A549 (cell line): ENCODE measurements at regions not wholly inside any gene's neighbourhood (a gene's known extent, or its start where the extent isn't known, plus 50 kb on each side); places are given as distances from the start of the nearest gene placed in this dataset.

Experiments
- ATAC-seq, 2 experiments: fragments of 200-7000 bp in 1 of 2; fragments of >200 bp in 1 of 2; cut with Nextera tagmentation in 1 of 2; cut with Tn5 transposase in 1 of 2; 3 replicates each; pipeline versions ENCODE4 v1.8.0 to v1.9.1; 2018 to 2020; ENCODE audit warnings: mild to moderate bottlenecking in 1 of 2, moderate library complexity in 1 of 2
- CTCF ChIA-PET: fragments of 300-600 bp; sonication (Branson Sonifier 250); formaldehyde crosslinking; extraction: SDS; loops from one replicate; lab custom pipeline; 2021; ENCODE audit warnings: antibody characterized with exemption, inconsistent platforms; lab: Yijun Ruan, JAX
- POLR2A ChIA-PET: fragments of 350-600 bp; formaldehyde crosslinking; extraction: SDS; loops from one replicate; lab custom pipeline; 2021; ENCODE audit warnings: antibody characterized with exemption, inconsistent platforms; lab: Yijun Ruan, JAX
- DNase-seq, 2 experiments: peaks; one replicate each; pipeline versions ENCODE4 v3.0.0 to v3.0.0-alpha.2; 2011 to 2016; ENCODE audit warnings: low read depth in 1 of 2, low spot score in 1 of 2
- FAIRE-seq: peaks from 2 replicates; lab custom pipeline; 2011; peaks lifted over from hg19 to GRCh38; lab: Jason Lieb, UNC
- H3K27ac ChIP-seq, 2 experiments: fragments of >200 bp; sonication (Bioruptor Twin); formaldehyde crosslinking; 3 replicates each; pipeline ENCODE4 v1.5.1; 2016 to 2017
- H3K4me1 ChIP-seq: fragments of >200 bp; sonication (Bioruptor Twin); formaldehyde crosslinking; 3 replicates; pipeline ENCODE4 v1.6.1; 2016
- H3K4me2 ChIP-seq: fragments of >200 bp; sonication (Bioruptor Twin); formaldehyde crosslinking; 3 replicates; pipeline ENCODE4 v1.6.1; 2016
- H3K4me3 ChIP-seq: fragments of >200 bp; sonication (Bioruptor Twin); formaldehyde crosslinking; 3 replicates; pipeline ENCODE4 v1.5.1; 2016
- H3K9me3 ChIP-seq: fragments of >200 bp; sonication (Bioruptor Twin); formaldehyde crosslinking; 3 replicates; pipeline ENCODE4 v1.6.1; 2016
- CBX2 ChIP-seq: fragments of 200-600 bp; sonication (generic); IDR thresholded peaks from 2 replicates; pipeline ENCODE4 v1.6.1; 2016; ENCODE audit warnings: low read depth, mild to moderate bottlenecking, borderline replicate concordance
- CEBPB ChIP-seq, 2 experiments: fragments of >200 bp in 1 of 2; sonication (Bioruptor Twin) in 1 of 2; formaldehyde crosslinking in 1 of 2; IDR thresholded peaks; 2 replicates each; pipeline ENCODE4 v1.6.1; 2012 to 2016
- CHD4 ChIP-seq: fragments of 200-600 bp; sonication (generic); IDR thresholded peaks from 2 replicates; pipeline ENCODE4 v1.6.1; 2016; ENCODE audit warnings: antibody characterized with exemption, mild to moderate bottlenecking, borderline replicate concordance
- FOSB ChIP-seq: fragments of 250-450 bp; sonication (Bioruptor Pico); IDR thresholded peaks from 2 replicates; pipeline ENCODE4 v1.5.0; 2020; ENCODE audit warnings: mild to moderate bottlenecking, moderate library complexity
- FOXS1 ChIP-seq: fragments of 250-450 bp; sonication (Bioruptor Pico); IDR thresholded peaks from 2 replicates; pipeline ENCODE4 v1.5.0; 2020; ENCODE audit warnings: mild to moderate bottlenecking, moderate library complexity
- GATA3 ChIP-seq: IDR thresholded peaks from 2 replicates; pipeline ENCODE4 v1.6.1; 2012; ENCODE audit warnings: borderline replicate concordance
- HDAC2 ChIP-seq: fragments of 200-600 bp; sonication (generic); IDR thresholded peaks from 2 replicates; pipeline ENCODE4 v1.6.1; 2016
- HOXB5 ChIP-seq: fragments of 250-450 bp; sonication (Bioruptor Pico); IDR thresholded peaks from 2 replicates; pipeline ENCODE4 v1.5.0; 2020; ENCODE audit warnings: mild to moderate bottlenecking, moderate library complexity
- NPAS2 ChIP-seq: fragments of 250-450 bp; sonication (Bioruptor Pico); IDR thresholded peaks from 2 replicates; pipeline ENCODE4 v1.8.0; 2022; ENCODE audit warnings: mild to moderate bottlenecking, moderate library complexity, borderline replicate concordance
- POLR2A ChIP-seq: IDR thresholded peaks from 2 replicates; pipeline ENCODE4 v1.6.1; 2012; ENCODE audit warnings: mild to moderate bottlenecking, low read length
- RAD21 ChIP-seq, 2 experiments: fragments of >200 bp in 1 of 2; sonication (Bioruptor Twin) in 1 of 2; formaldehyde crosslinking in 1 of 2; IDR thresholded peaks in 1 of 2; conservative IDR thresholded peaks in 1 of 2; 2 replicates in 1 of 2; 3 replicates in 1 of 2; pipeline ENCODE4 v1.6.1; 2012 to 2018; ENCODE audit warnings: inconsistent platforms in 1 of 2
- RARB ChIP-seq: fragments of 250-450 bp; sonication (Bioruptor Pico); IDR thresholded peaks from 2 replicates; pipeline ENCODE4 v1.8.0; 2021; ENCODE audit warnings: mild to moderate bottlenecking, moderate library complexity
- RFX5 ChIP-seq: fragments of 450-650 bp; IDR thresholded peaks from 2 replicates; pipeline ENCODE4 v1.7.1; 2014; ENCODE audit warnings: antibody characterized with exemption, mild to moderate bottlenecking, moderate library complexity
- SREBF2 ChIP-seq: fragments of 450-650 bp; IDR thresholded peaks from 2 replicates; pipeline ENCODE4 v1.6.1; 2014; ENCODE audit warnings: mild to moderate bottlenecking, moderate library complexity
- TFCP2L1 ChIP-seq: fragments of 250-450 bp; sonication (Bioruptor Pico); IDR thresholded peaks from 2 replicates; pipeline ENCODE4 v1.5.0; 2021; ENCODE audit warnings: mild to moderate bottlenecking
- TP53 ChIP-seq: fragments of 250-450 bp; sonication (Bioruptor Pico); IDR thresholded peaks from 2 replicates; pipeline ENCODE4 v1.5.0; 2021; ENCODE audit warnings: mild to moderate bottlenecking, moderate library complexity
- ZC3H11A ChIP-seq: fragments of 450-650 bp; IDR thresholded peaks from 2 replicates; pipeline ENCODE4 v1.6.1; 2014; ENCODE audit warnings: antibody characterized with exemption, mild to moderate bottlenecking
- ZFP36 ChIP-seq: fragments of 450-650 bp; IDR thresholded peaks from 2 replicates; pipeline ENCODE4 v1.6.1; 2014; ENCODE audit warnings: borderline replicate concordance; ENCODE audit not compliant: partially characterized antibody
- ZSCAN20 ChIP-seq: fragments of 250-450 bp; sonication (Bioruptor Pico); IDR thresholded peaks from 2 replicates; pipeline ENCODE4 v1.8.0; 2022; ENCODE audit warnings: mild to moderate bottlenecking, moderate library complexity
- WGBS: methylation state at CpG from one replicate; pipeline ENCODE4 v1.1.6; 2017; ENCODE audit errors: missing lambda C conversion rate; 5-methylcytosine and 5-hydroxymethylcytosine counted together
- TF ChIP-seq, protein P1 (sequence below): fragments of >200 bp; sonication (Bioruptor Twin); formaldehyde crosslinking; IDR thresholded peaks from 2 replicates; pipeline ENCODE4 v1.6.1; 2016
- TF ChIP-seq, protein P2 (sequence below): fragments of >200 bp; sonication (Bioruptor Twin); formaldehyde crosslinking; IDR thresholded peaks from 3 replicates; pipeline ENCODE4 v1.6.1; 2016
- TF ChIP-seq, protein P3 (sequence below): fragments of 200-600 bp; sonication (generic); IDR thresholded peaks from 2 replicates; pipeline ENCODE4 v1.6.1; 2016; ENCODE audit warnings: antibody characterized with exemption, mild to moderate bottlenecking, moderate library complexity
- TF ChIP-seq, protein P4 (sequence below): fragments of 150-350 bp; IDR thresholded peaks from 2 replicates; pipeline ENCODE4 v1.6.1; 2014; ENCODE audit warnings: low read depth, mild to moderate bottlenecking, low read length
- TF ChIP-seq, protein P5 (sequence below): IDR thresholded peaks from 2 replicates; pipeline ENCODE4 v1.6.1; 2012; ENCODE audit warnings: low read depth, borderline replicate concordance

DNA sequence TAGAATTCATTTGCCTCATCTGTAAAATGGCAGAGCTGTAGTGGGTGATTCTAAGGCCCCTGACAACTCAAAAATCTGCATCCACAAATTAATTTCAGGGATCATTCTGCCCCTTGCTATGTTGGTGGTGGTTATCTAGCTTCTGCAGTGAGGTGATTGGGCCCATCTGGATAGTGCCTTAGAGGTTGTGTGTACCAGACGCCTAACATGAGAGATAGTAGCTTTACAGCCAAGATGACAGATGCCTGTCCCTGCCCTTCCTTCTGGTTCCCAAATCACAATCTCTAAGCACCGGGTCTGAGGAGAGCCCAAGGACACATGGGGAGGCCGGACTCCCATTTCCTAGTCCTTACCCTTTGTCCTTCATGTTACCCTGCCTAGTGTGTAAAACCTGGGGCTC is 51.1 kb upstream of the TNP1 start:
- no peak overlapping the region for H3K27ac ChIP-seq
- no peaks in the 10 kb centered on the region for H3K4me1 ChIP-seq
- H3K4me3 ChIP-seq: no peak overlapping the region
- CTCF ChIA-PET: no interaction called here
- POLR2A ChIA-PET: no interaction called here
- no peak for FAIRE-seq
- DNase-seq: no peak
- WGBS: 55% methylated on average over 3 of the region's 3 CpGs
- TF ChIP-seq ZFP36 (no peak), CHD4 (no peak), CEBPB (IDR thresholded peaks at IDR 0.05) (no peak), RFX5 (no peak), GATA3 (no peak), TP53 (CRISPR knock-in tag) (no peak), SREBF2 (no peak), CBX2 (no peak), POLR2A (no peak), HDAC2 (no peak), TFCP2L1 (CRISPR knock-in tag) (no peak), FOXS1 (no peak), RAD21 (conservative IDR thresholded peaks at IDR 0.05 in 1 of 2, IDR thresholded peaks at IDR 0.05 in 1 of 2) (no peak), RARB (CRISPR knock-in tag) (no peak), NPAS2 (CRISPR knock-in tag) (no peak)
- TF ChIP-seq, protein P1, sequence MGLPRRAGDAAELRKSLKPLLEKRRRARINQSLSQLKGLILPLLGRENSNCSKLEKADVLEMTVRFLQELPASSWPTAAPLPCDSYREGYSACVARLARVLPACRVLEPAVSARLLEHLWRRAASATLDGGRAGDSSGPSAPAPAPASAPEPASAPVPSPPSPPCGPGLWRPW: no peak
- TF ChIP-seq, protein P2, sequence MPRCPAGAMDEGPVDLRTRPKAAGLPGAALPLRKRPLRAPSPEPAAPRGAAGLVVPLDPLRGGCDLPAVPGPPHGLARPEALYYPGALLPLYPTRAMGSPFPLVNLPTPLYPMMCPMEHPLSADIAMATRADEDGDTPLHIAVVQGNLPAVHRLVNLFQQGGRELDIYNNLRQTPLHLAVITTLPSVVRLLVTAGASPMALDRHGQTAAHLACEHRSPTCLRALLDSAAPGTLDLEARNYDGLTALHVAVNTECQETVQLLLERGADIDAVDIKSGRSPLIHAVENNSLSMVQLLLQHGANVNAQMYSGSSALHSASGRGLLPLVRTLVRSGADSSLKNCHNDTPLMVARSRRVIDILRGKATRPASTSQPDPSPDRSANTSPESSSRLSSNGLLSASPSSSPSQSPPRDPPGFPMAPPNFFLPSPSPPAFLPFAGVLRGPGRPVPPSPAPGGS: no peak
- TF ChIP-seq, protein P3, sequence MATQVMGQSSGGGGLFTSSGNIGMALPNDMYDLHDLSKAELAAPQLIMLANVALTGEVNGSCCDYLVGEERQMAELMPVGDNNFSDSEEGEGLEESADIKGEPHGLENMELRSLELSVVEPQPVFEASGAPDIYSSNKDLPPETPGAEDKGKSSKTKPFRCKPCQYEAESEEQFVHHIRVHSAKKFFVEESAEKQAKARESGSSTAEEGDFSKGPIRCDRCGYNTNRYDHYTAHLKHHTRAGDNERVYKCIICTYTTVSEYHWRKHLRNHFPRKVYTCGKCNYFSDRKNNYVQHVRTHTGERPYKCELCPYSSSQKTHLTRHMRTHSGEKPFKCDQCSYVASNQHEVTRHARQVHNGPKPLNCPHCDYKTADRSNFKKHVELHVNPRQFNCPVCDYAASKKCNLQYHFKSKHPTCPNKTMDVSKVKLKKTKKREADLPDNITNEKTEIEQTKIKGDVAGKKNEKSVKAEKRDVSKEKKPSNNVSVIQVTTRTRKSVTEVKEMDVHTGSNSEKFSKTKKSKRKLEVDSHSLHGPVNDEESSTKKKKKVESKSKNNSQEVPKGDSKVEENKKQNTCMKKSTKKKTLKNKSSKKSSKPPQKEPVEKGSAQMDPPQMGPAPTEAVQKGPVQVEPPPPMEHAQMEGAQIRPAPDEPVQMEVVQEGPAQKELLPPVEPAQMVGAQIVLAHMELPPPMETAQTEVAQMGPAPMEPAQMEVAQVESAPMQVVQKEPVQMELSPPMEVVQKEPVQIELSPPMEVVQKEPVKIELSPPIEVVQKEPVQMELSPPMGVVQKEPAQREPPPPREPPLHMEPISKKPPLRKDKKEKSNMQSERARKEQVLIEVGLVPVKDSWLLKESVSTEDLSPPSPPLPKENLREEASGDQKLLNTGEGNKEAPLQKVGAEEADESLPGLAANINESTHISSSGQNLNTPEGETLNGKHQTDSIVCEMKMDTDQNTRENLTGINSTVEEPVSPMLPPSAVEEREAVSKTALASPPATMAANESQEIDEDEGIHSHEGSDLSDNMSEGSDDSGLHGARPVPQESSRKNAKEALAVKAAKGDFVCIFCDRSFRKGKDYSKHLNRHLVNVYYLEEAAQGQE: no peak
- TF ChIP-seq, protein P4, sequence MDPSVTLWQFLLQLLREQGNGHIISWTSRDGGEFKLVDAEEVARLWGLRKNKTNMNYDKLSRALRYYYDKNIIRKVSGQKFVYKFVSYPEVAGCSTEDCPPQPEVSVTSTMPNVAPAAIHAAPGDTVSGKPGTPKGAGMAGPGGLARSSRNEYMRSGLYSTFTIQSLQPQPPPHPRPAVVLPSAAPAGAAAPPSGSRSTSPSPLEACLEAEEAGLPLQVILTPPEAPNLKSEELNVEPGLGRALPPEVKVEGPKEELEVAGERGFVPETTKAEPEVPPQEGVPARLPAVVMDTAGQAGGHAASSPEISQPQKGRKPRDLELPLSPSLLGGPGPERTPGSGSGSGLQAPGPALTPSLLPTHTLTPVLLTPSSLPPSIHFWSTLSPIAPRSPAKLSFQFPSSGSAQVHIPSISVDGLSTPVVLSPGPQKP: no peak
- TF ChIP-seq, all 56 proteins: peak for 0
- Histone ChIP-seq H3K9me3 (no peaks in the 10 kb centered on the region), H3K4me2 (no peak overlapping the region)
- ATAC-seq: no peak

DNA sequence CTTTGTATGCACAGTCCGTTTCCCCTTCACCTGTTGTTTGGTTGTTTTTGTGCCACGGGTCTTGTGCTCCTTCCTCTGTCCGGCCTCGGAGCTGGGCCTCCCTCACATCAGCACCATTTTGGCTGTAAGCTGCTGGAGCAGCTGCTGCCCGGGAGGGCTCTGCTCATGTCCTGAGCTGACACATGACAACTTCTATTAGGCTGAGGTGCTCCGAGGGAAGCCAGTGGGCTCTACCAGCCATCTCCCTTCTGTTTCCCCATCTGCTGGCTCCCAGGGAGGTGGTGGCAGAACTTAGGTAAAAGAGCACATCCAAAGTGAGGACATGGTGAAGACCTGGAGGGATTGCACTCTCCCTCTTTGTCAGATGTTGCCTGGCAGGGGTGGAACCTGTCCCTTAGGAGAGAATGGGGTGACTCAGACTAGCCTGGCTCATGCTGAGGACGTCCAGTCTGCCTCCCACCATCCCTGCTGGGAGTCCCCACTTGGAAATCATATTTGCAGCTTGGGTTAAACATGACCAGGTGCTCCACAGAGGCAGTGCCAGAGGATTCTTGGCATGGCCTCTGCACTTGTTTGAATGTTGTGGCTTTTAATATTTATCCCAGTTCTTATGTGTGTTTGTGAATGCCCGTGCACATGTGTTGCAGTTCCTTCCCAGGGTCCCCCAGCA is 49.8 kb upstream of the TNP1 start:
- ChIA-PET CTCF (no interaction called here), POLR2A (no interaction called here)
- no peaks in the 10 kb centered on the region for H3K9me3 ChIP-seq
- no peak overlapping the region for H3K4me3 ChIP-seq
- ATAC-seq (no peak), FAIRE-seq (no peak), DNase-seq (no peak)
- WGBS: 25% methylated on average over 8 of the region's 8 CpGs
- H3K27ac ChIP-seq: no peak overlapping the region
- H3K4me1 ChIP-seq: no peaks in the 10 kb centered on the region
- no peak overlapping the region for H3K4me2 ChIP-seq
- no peak for TF ChIP-seq TP53 (CRISPR knock-in tag)
- no peak for TF ChIP-seq FOSB
- no peak for TF ChIP-seq HOXB5 (CRISPR knock-in tag)
- TF ChIP-seq CHD4: no peak
- TF ChIP-seq ZSCAN20 (CRISPR knock-in tag): no peak
- TF ChIP-seq, protein P5, sequence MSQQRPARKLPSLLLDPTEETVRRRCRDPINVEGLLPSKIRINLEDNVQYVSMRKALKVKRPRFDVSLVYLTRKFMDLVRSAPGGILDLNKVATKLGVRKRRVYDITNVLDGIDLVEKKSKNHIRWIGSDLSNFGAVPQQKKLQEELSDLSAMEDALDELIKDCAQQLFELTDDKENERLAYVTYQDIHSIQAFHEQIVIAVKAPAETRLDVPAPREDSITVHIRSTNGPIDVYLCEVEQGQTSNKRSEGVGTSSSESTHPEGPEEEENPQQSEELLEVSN: no peak
- TF ChIP-seq ZC3H11A: no peak
- TF ChIP-seq, all 56 proteins: peak for 0
